HG03439 (cell line): ENCODE measurements at regions not wholly inside any gene's neighbourhood (a gene's known extent, or its start where the extent isn't known, plus 50 kb on each side); places are given as distances from the start of the nearest gene placed in this dataset.
"Not testable (repeated sequence)": the region's sequence is repeated elsewhere in the genome, so short reads cannot be mapped to it uniquely, and the experiment has no call there.

Experiments used
- ATAC-seq: cut with Tn5 transposase; IDR thresholded peaks from one replicate; pipeline ENCODE4 v1.9.1; 2021; ENCODE audit warnings: mild to moderate bottlenecking, moderate library complexity; ENCODE audit not compliant: unreplicated experiment

- not testable (repeated sequence) for ATAC-seq
These were observed 75.9 kb downstream of the NPIPB11 start for GRCh38 chr16:29330623-29331022.

GRCh38 chr16:29328528-29328927 lies 78.0 kb downstream of the NPIPB11 start:
- not testable (repeated sequence) for ATAC-seq

DNA sequence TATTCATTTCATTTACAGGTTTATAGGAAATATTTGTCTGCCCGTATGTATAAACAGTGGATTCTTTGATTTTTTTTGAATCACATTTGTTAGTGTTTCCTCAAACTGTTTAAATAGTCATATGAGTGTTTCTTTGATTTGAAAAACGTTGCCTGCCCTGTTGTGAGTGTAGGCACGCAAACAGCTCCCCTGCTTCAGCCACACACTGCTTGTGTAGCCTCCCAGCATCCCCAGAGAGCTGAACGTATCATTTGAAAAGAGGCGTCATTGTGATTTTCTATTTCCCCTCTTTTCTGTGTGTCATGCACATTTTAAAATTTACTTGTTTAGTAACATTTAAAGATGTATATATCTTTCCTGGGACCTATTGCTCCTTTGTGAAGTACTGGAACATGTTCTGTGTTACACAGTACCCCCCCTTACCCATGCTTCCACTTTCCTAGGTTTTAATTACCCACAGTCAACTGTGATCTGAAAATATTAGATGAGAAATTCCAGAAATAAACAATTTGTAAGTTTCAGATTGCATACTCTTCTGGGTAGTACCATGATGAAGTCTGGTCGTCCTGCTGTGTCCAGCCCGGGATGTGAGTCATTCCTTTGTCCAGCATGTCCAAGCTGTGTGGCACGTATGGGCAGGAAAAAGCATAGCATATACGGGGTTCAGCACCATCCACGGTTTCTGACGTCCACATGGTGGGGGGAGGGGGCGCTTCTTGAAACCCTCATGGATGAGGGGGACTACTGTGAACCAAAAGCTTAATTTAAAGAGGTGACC lies 78.7 kb downstream of the NPIPB11 start:
- ATAC-seq: not testable (repeated sequence)

GRCh38 chr16:29326164-29327125 lies 80.1 kb downstream of the NPIPB11 start:
- ATAC-seq: not testable (repeated sequence)

- ATAC-seq: not testable (repeated sequence)
These were observed 82.8 kb downstream of the NPIPB11 start for GRCh38 chr16:29323725-29324124.

DNA sequence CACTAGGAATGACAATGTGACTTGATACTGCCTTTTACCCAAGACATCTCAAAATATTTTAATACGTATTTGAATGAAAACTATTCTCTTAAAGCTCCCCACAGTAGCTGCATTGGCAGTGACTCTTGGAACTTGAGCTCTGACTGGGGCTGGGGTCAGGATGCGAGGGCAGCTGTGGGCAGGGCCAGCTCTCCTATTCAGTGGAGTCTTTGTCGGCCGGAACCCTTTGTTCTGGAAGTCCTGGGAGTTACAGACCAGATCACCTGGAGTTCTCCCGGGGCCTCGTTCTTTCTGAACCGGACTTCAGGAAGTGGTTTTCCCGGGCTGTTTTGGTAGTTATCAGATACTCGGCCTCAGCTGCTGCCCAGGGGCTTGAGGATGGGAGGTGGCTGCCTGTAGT lies 84.9 kb downstream of the NPIPB11 start:
- ATAC-seq: no peak

DNA sequence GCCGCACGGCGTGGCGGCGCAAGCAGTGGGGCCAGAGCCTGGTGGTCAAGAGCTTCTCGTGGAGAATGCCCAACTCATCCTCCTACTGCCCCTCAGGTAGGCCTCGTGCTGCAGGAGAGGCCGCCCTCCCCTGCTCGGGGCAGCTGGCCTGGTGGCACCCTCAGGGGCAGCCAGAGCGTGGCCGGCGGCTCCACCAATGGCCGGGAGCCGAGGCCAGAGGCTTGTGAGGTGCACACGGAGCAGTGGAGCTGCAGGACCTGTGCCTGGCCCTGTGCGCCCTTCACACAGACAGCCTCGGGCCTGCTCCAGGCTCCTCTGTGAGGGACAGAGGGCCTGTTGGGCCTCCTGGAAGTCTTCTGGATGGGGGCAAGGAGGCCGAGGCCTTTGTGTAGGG lies 85.5 kb downstream of the NPIPB11 start:
- no peak for ATAC-seq

DNA sequence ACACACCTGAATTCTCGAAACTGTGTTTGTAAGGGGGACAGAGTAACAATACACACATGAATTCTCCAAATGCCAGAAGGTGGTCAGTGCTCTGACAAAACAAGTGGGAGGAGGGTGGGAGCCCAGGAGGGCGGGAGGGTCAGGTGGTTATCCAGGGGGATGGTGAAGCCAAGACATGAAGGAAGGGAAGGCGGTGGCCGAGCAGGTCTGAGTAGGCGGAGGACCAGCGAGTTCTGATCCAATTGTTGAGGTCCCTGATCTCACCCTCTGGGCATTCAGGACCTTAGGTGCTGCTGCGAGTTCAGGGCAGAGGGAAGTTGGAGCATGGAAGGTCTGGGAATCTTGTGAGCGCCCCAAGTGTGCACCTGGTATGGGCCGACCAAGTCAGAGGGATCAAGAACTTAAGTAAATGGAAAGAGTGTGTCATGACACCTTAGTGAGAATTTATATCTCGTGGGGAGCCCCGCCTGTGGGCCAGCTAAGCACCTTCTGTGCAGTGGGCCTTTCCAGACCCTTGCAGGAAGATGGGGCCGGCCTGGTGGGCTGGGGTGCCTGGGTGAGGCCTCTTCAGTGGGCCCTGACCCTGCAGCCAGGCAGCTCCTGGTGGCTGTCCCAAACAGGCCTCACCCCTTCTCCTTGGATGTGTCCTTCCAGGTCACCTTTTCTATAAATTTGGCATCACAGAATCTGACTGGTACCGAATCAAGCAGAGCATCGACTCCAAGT lies 86.1 kb downstream of the NPIPB11 start:
- no peak for ATAC-seq

DNA sequence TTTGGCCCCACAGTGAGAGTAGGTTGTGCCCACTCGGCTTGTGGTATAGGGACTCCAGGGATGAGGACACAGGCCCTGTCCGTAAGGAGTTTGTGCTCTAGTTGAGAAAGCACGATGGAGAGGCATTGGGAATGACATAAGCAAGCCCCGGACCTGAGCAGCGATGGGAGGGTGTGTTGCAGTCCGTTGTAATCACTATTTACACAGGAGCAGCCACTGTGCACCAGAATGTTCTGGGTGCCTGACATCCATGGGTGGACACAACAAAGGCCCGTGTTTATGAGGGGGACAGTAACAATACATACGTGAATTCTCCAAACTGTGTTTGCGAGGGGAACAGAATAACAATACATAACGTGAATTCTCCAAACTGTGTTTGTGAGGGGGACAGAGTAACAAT lies 86.8 kb downstream of the NPIPB11 start:
- ATAC-seq: no peak

- not testable (repeated sequence) for ATAC-seq
These were observed 87.9 kb downstream of the NPIPB11 start for GRCh38 chr16:29318561-29318968.

- no peak for ATAC-seq
These were observed 88.5 kb downstream of the NPIPB11 start for GRCh38 chr16:29318037-29318436.

GRCh38 chr16:29317269-29317668 lies 89.2 kb downstream of the NPIPB11 start:
- no peak for ATAC-seq

DNA sequence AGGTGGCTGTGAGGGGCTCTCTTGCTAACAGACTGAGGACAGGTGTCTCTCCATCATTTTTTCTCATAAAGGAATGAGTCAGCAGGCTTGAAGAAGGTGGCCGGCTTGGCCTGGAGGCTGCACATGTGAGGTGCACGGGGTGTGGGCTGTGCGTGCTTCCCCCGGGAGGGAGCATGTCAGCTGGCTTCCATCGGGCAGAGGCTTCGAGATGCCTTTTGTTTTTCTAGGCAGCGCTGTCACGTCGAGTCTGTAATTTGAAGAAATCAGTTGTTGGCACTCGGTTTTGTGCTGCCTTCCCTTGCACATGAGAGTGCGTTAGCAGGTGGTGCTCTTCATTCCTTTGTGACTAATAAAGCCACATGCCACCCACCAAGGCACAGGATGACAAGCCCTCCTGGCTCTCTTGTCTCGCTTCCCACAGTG lies 89.7 kb downstream of the NPIPB11 start:
- no peak for ATAC-seq

- no peak for ATAC-seq
These were observed 90.5 kb downstream of the NPIPB11 start for GRCh38 chr16:29315916-29316517.

GRCh38 chr16:29315046-29315445 lies 91.5 kb downstream of the NPIPB11 start:
- no peak for ATAC-seq

DNA sequence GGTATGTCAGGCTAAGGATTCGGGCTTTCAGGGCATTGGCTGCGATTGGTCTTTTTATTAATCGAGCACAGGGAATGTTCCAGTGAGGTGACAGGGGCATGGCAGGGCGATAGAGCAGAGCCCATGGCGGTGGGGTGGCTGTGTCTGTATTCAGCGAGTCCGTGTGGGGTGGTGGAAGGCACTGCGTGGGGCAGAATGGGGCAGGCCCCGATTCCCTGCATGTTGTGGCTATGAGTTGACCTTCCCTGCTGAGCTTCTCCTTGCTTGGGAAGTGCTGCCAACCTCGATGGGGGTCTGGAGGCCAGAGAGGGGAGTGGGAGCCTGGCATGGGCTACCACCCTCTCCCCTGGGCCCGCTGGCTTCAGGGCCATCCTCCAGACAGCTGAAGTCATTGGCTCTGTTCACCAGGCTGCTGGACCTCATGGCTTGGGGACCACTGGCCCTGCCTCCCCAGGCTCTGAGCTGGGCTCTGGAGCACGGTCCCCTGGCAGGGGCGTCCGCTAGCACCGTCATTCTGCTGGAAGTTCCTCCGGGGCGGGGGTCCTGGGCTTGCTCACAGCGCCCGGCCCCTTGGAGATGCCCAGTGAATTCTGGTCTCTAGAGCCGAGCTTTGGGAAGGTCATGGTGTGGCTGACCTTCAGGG lies 92.1 kb downstream of the NPIPB11 start:
- ATAC-seq: no peak

DNA sequence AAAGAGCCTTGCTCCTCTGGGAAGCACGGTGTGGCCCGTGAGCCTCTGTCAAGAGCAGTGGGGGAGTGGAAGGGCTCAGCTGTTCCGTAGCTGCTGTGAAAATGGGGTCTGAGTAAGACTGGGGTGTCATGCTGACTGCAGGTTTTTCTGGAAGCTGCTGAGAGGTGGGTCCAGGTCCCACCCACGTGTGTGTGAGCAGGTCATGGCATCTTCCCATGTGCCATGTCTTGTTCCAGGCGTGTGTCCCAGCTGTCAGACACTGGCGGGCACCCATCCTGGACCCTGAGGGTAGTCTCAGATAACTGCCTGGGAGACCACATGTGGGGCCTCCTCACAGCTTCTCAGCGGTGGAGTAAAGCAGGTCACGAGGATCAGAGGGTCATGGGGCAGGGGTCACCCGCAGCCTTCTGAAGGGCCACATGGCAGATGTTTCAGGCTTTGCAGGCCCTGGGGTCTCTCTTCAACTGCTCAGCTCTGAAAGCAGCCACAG lies 92.9 kb downstream of the NPIPB11 start:
- ATAC-seq: no peak

DNA sequence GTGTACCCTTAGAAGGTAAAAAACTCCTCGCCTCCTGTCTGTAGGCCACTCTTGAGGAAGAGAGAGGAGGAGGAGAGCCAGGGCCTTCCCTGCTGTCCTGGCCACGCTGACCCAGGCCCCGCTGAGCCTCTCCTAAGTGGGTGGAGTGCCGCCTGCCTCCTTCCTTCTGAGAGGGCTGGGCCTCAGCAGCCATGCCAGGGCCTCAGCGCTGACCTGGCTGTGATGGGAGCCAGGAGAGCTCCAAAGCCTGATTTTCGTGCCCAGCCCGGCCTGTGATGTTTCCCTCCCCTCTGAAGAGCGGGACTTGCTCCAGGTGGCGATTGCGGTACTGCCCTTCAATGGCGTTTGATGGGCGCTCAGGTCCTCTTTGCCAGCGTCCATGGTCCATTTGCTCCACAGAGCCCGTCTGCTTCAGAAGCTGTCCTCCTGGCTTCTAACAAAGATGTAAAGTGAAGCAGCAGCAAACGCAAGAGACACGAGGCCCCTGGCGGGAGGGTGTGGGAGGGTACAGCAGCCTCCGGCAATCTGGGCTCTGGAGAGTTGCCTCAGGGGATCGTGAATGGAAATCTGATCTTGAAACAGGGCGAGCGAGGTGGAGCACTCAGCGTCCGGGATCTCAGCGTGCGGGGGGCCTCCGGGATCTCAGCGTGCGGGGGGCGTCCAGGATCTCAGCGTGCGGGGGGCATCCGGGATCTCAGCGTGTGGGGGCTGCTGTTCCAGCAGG lies 93.5 kb downstream of the NPIPB11 start:
- ATAC-seq: no peak

GRCh38 chr16:29312345-29312675 lies 94.2 kb downstream of the NPIPB11 start:
- ATAC-seq: not testable (repeated sequence)
